VCaP (cell line): ENCODE measurements at regions not wholly inside any gene's neighbourhood (a gene's known extent, or its start where the extent isn't known, plus 50 kb on each side); places are given as distances from the start of the nearest gene placed in this dataset.

ENCODE experiments used
- H3K27ac ChIP-seq: fragments of 450-650 bp; 2 replicates; pipeline ENCODE4 v1.5.1; 2017
- CTCF ChIP-seq: fragments of 450-650 bp; conservative IDR thresholded peaks from 2 replicates; pipeline ENCODE4 v1.5.1; 2017; ENCODE audit warnings: mild to moderate bottlenecking, moderate library complexity

GRCh38 chr2:14451312-14451711 lies 181.2 kb upstream of the LRATD1 start:
- TF ChIP-seq CTCF, result peak; percentile 34
- H3K27ac ChIP-seq, result no peak overlapping the region

DNA sequence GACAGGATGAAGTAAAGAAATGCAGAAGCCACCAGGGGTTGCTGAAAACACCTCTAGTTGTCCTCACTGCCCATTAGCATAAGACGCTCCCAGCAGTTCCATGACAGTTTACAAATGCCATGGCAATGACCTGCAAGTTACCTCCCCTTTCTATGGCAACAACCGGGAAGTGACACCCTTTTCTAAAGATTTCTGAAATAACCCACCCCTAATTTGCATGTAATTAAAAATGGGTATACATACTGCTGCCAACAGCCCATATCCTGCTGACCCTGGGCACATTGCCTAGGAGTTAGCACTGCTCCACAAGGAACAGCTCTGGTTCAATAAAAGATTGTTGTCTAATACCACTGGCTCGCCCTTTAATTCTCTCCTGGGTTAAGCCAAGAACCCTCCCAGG lies 178.3 kb upstream of the LRATD1 start:
- TF ChIP-seq CTCF, result no peak
- no peak overlapping the region for H3K27ac ChIP-seq

GRCh38 chr2:14459786-14460325 lies 172.7 kb upstream of the LRATD1 start:
- no peak overlapping the region for H3K27ac ChIP-seq
- TF ChIP-seq CTCF, result no peak

GRCh38 chr2:14475994-14476393 lies 156.5 kb upstream of the LRATD1 start:
- no peak for TF ChIP-seq CTCF
- no peak overlapping the region for H3K27ac ChIP-seq

DNA sequence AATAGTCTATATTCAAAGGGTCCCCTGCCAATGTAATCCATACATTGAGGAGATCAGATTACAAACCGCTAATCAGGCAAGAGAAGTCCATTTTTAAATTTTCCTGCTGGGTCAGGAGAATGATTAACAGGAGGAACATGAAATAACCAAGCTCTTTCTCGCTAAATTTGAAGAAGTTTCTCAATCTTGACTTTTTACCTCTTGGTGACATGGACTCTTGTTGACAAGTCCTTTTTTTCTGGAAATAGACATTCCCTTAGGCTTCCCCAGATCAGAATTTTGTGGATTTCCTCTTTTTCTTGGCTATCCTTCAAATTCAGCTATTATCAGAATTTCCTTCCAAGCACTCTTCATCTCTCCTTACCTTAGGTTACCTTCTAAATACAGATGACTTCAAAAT lies 153.0 kb upstream of the LRATD1 start:
- H3K27ac ChIP-seq, result peak overlapping the region; percentile 75
- no peak for TF ChIP-seq CTCF

DNA sequence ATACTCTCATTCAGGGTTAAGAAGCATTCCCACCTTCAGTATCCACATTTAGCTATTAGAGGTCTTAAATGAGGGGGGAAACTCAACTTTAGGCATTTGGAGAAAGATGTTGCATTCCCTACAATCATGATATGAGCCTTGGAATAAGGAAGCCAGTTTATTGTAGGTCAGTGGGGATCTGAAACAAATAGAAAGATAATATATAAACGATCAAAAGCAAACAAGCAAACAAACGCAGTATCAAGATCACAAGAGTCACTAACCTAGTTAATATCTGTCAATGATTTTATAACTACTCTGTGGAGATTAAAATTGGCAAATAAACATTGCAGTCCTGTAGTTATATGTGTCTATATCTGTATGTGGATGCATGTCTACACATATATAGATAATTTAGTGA lies 152.4 kb upstream of the LRATD1 start:
- H3K27ac ChIP-seq, result peak overlapping the region; percentile 75
- TF ChIP-seq CTCF, result no peak

- TF ChIP-seq CTCF, result peak; percentile 72
- H3K27ac ChIP-seq, result peak overlapping the region; percentile 75
These were observed 151.6 kb upstream of the LRATD1 start for GRCh38 chr2:14480906-14481305.
